HG03342 (cell line): ENCODE measurements at regions not wholly inside any gene's neighbourhood (a gene's known extent, or its start where the extent isn't known, plus 50 kb on each side); places are given as distances from the start of the nearest gene placed in this dataset.

Experiments
- ATAC-seq: cut with Tn5 transposase; IDR thresholded peaks from one replicate; pipeline ENCODE4 v1.9.1; 2021; ENCODE audit warnings: mild to moderate bottlenecking, moderate library complexity; ENCODE audit not compliant: unreplicated experiment

GRCh38 chr3:160163229-160163878 lies 61.9 kb upstream of the C3orf80 start:
- no peak for ATAC-seq

- no peak for ATAC-seq
Observed at GRCh38 chr3:160168246-160168645, 57.0 kb upstream of the C3orf80 start.

- ATAC-seq: no peak
Observed at GRCh38 chr3:160169139-160169976, 55.9 kb upstream of the C3orf80 start.

GRCh38 chr3:160170409-160171370 lies 54.5 kb upstream of the C3orf80 start:
- peak; percentile 67 for ATAC-seq

GRCh38 chr3:160171813-160172212 lies 53.4 kb upstream of the C3orf80 start:
- no peak for ATAC-seq

- ATAC-seq: no peak
Observed at GRCh38 chr3:160174621-160175020, 50.6 kb upstream of the C3orf80 start.
